Caco-2 (cell line): ENCODE measurements at regions not wholly inside any gene's neighbourhood (a gene's known extent, or its start where the extent isn't known, plus 50 kb on each side); places are given as distances from the start of the nearest gene placed in this dataset.

Experiments
- BruUV-seq: library from RNA; stranded (reverse); fragments of 400-500 nt; replicated peaks from 2 replicates; lab custom pipeline; 2021; lab: Mats Ljungman, UMichigan
- CTCF ChIA-PET: fragments of 300-600 bp; sonication (Branson Sonifier 250); formaldehyde crosslinking; loops from one replicate; lab custom pipeline; 2022; ENCODE audit warnings: antibody characterized with exemption; lab: Charles Lee
- POLR2A ChIA-PET: fragments of 300-600 bp; sonication (Branson Sonifier 250); formaldehyde crosslinking; loops from one replicate; lab custom pipeline; 2022; ENCODE audit warnings: antibody characterized with exemption; lab: Charles Lee
- DNase-seq, 2 experiments: peaks; one replicate each; pipeline versions ENCODE4 v3.0.0 to v3.0.0-alpha.2; 2020 to 2022
- H3K27me3 ChIP-seq: replicated peaks from 2 replicates; pipeline ENCODE4 v1.6.0; 2011; ENCODE audit warnings: low read length; ENCODE audit not compliant: control insufficient read depth, insufficient read depth
- H3K36me3 ChIP-seq: 2 replicates; pipeline ENCODE4 v1.5.1; 2011; ENCODE audit warnings: low read length; ENCODE audit not compliant: control insufficient read depth, insufficient read depth
- H3K4me1 ChIP-seq: fragments of 250-450 bp; sonication (Bioruptor Pico); 2 replicates; pipeline ENCODE4 v1.5.1; 2020; ENCODE audit warnings: mild to moderate bottlenecking
- H3K4me3 ChIP-seq: 2 replicates; pipeline ENCODE4 v1.5.1; 2011; ENCODE audit warnings: low read depth, mild to moderate bottlenecking, control low read depth, low read length
- H3K9me3 ChIP-seq: fragments of 250-450 bp; sonication (Bioruptor Pico); 2 replicates; pipeline ENCODE4 v1.5.1; 2020; ENCODE audit warnings: mild to moderate bottlenecking, moderate library complexity
- H3K27ac Mint-ChIP-seq: one replicate; pipeline ENCODE4 v1.8.0; 2022; ENCODE audit warnings: mixed read lengths; ENCODE audit not compliant: unreplicated experiment
- H3K27me3 Mint-ChIP-seq: one replicate; pipeline ENCODE4 v1.8.0; 2022; ENCODE audit warnings: mixed read lengths; ENCODE audit not compliant: insufficient read depth, unreplicated experiment
- H3K36me3 Mint-ChIP-seq: one replicate; pipeline ENCODE4 v1.8.0; 2022; ENCODE audit warnings: mild to moderate bottlenecking, mixed read lengths; ENCODE audit not compliant: insufficient read depth, unreplicated experiment
- H3K4me1 Mint-ChIP-seq: one replicate; pipeline ENCODE4 v1.8.0; 2022; ENCODE audit warnings: low read depth, mixed read lengths; ENCODE audit not compliant: unreplicated experiment
- H3K4me3 Mint-ChIP-seq: one replicate; pipeline ENCODE4 v1.8.0; 2022; ENCODE audit warnings: mild to moderate bottlenecking, moderate library complexity, mixed read lengths; ENCODE audit not compliant: unreplicated experiment
- H3K9me3 Mint-ChIP-seq: one replicate; pipeline ENCODE4 v1.8.0; 2022; ENCODE audit warnings: mixed read lengths; ENCODE audit not compliant: unreplicated experiment
- CTCF ChIP-seq, 2 experiments: fragments of 200-600 bp in 1 of 2; IDR thresholded peaks; 1 replicate in 1 of 2; 2 replicates in 1 of 2; pipeline versions ENCODE4 v1.5.1 to v1.8.0; 2011 to 2022; ENCODE audit warnings: antibody characterized with exemption in 1 of 2, control low read depth in 1 of 2, inconsistent platforms in 1 of 2, low read depth in 1 of 2, low read length in 1 of 2, mild to moderate bottlenecking in 1 of 2, moderate library complexity in 1 of 2; ENCODE audit not compliant: insufficient read depth in 1 of 2, severe bottlenecking in 1 of 2, unreplicated experiment in 1 of 2
- intact Hi-C: fragments of 100-400 bp; cut with micrococcal nuclease; formaldehyde crosslinking; loops from one replicate; pipeline ENCODE4 v1.10.0; 2022; ENCODE audit not compliant: unreplicated experiment

GRCh38 chr12:30506411-30506810, 189.3 kb downstream of the IPO8 start:
- Histone ChIP-seq H3K4me1 (peaks cover 27% of the 10 kb centered on the region), H3K36me3 (no peaks in the 10 kb centered on the region), H3K4me3 (no peak overlapping the region), H3K9me3 (no peaks in the 10 kb centered on the region), H3K27me3 (no peaks in the 10 kb centered on the region)
- intact Hi-C loops = loop anchor here (10.0 kb wide), 1 partner anchor 288 kb away; no protein-coding TSS in a partner anchor
- no peaks in the 10 kb centered on the region for H3K27me3 Mint-ChIP-seq
- H3K4me3 Mint-ChIP-seq = no peak overlapping the region
- H3K4me1 Mint-ChIP-seq = peaks cover 14% of the 10 kb centered on the region
- no peaks in the 10 kb centered on the region for H3K9me3 Mint-ChIP-seq
- no peaks in the 10 kb centered on the region for H3K36me3 Mint-ChIP-seq
- CTCF ChIA-PET = no interaction called here
- no peak for DNase-seq
- POLR2A ChIA-PET = interaction anchor here (0.6 kb wide), 1 partner anchor 249 kb away, joined by 9 read pairs; no protein-coding TSS in a partner anchor
- no peak for TF ChIP-seq CTCF (IDR thresholded peaks at IDR 0.05; ENCODE audit: insufficient read depth in 1 of 2, low read depth in 1 of 2, low read length in 1 of 2, severe bottlenecking in 1 of 2, unreplicated experiment in 1 of 2)
- no peak overlapping the region for H3K27ac Mint-ChIP-seq
- BruUV-seq = no TSS peak

GRCh38 chr12:30501718-30502117, 194.0 kb downstream of the IPO8 start:
- Mint-ChIP-seq H3K36me3 (no peaks in the 10 kb centered on the region), H3K27me3 (no peaks in the 10 kb centered on the region), H3K4me3 (no peak overlapping the region), H3K27ac (no peak overlapping the region), H3K9me3 (no peaks in the 10 kb centered on the region), H3K4me1 (peaks cover 8% of the 10 kb centered on the region)
- Histone ChIP-seq H3K9me3 (no peaks in the 10 kb centered on the region), H3K27me3 (no peaks in the 10 kb centered on the region), H3K4me3 (no peak overlapping the region), H3K4me1 (peaks cover 10% of the 10 kb centered on the region; the same call in 1 of the 2 replicates), H3K36me3 (no peaks in the 10 kb centered on the region)
- CTCF ChIA-PET = interaction anchor here (0.7 kb wide), 1 partner anchor 198 kb away, joined by 3 read pairs; no protein-coding TSS in a partner anchor
- TF ChIP-seq CTCF (IDR thresholded peaks at IDR 0.05; ENCODE audit: insufficient read depth in 1 of 2, low read depth in 1 of 2, low read length in 1 of 2, severe bottlenecking in 1 of 2, unreplicated experiment in 1 of 2) = no peak
- no TSS peak for BruUV-seq
- DNase-seq = peak in 1 of 2 experiments; percentile 29
- POLR2A ChIA-PET = no interaction called here
- intact Hi-C loops = loop anchor here (10.0 kb wide), 1 partner anchor 293 kb away; no protein-coding TSS in a partner anchor

- Mint-ChIP-seq H3K27me3 (no peaks in the 10 kb centered on the region), H3K36me3 (no peaks in the 10 kb centered on the region), H3K27ac (no peak overlapping the region), H3K4me1 (peaks cover 8% of the 10 kb centered on the region), H3K4me3 (no peak overlapping the region), H3K9me3 (no peaks in the 10 kb centered on the region)
- Histone ChIP-seq H3K4me1 (peaks cover 10% of the 10 kb centered on the region; the same call in 1 of the 2 replicates), H3K9me3 (no peaks in the 10 kb centered on the region), H3K27me3 (no peaks in the 10 kb centered on the region), H3K4me3 (no peak overlapping the region), H3K36me3 (no peaks in the 10 kb centered on the region)
- POLR2A ChIA-PET = no interaction called here
- CTCF ChIA-PET = no interaction called here
- TF ChIP-seq CTCF (IDR thresholded peaks at IDR 0.05; ENCODE audit: insufficient read depth in 1 of 2, low read depth in 1 of 2, low read length in 1 of 2, severe bottlenecking in 1 of 2, unreplicated experiment in 1 of 2) = no peak
- no TSS peak for BruUV-seq
- no peak for DNase-seq
- intact Hi-C loops = loop anchor here (10.0 kb wide), 1 partner anchor 294 kb away; no protein-coding TSS in a partner anchor
Measured at GRCh38 chr12:30500532-30500931, 195.1 kb downstream of the IPO8 start.
